Activated naive CD4-positive, alpha-beta T cell treated with anti-CD3 and anti-CD28 coated beads, Interleukin-2, amount 10 ng/mL, durations not matched to agents 7 days and 5 days (primary cell): ENCODE measurements at regions not wholly inside any gene's neighbourhood (a gene's known extent, or its start where the extent isn't known, plus 50 kb on each side); places are given as distances from the start of the nearest gene placed in this dataset.
"Not testable (repeated sequence)": the region's sequence is repeated elsewhere in the genome, so short reads cannot be mapped to it uniquely, and the experiment has no call there.

Source experiments
- CTCF ChIA-PET: fragments of 350-600 bp; sonication (Branson Sonifier 250); formaldehyde crosslinking; loops from one replicate; lab custom pipeline; 2021; ENCODE audit warnings: antibody characterized with exemption; lab: Charles Lee
- DNase-seq: peaks from one replicate; pipeline ENCODE4 v3.0.0-alpha.2; 2020
- H3K27ac Mint-ChIP-seq: one replicate; pipeline ENCODE4 v1.8.0; 2021; ENCODE audit warnings: mild to moderate bottlenecking, moderate library complexity, mixed read lengths
- H3K27me3 Mint-ChIP-seq: one replicate; pipeline ENCODE4 v1.8.0; 2021; ENCODE audit warnings: mild to moderate bottlenecking, mixed read lengths
- H3K36me3 Mint-ChIP-seq: one replicate; pipeline ENCODE4 v1.8.0; 2021; ENCODE audit warnings: mixed read lengths
- H3K4me1 Mint-ChIP-seq: one replicate; pipeline ENCODE4 v1.8.0; 2021; ENCODE audit warnings: mixed read lengths
- H3K4me3 Mint-ChIP-seq: one replicate; pipeline ENCODE4 v1.8.0; 2021; ENCODE audit warnings: mild to moderate bottlenecking, moderate library complexity, mixed read lengths
- H3K9me3 Mint-ChIP-seq: one replicate; pipeline ENCODE4 v1.8.0; 2021; ENCODE audit warnings: mixed read lengths

DNA sequence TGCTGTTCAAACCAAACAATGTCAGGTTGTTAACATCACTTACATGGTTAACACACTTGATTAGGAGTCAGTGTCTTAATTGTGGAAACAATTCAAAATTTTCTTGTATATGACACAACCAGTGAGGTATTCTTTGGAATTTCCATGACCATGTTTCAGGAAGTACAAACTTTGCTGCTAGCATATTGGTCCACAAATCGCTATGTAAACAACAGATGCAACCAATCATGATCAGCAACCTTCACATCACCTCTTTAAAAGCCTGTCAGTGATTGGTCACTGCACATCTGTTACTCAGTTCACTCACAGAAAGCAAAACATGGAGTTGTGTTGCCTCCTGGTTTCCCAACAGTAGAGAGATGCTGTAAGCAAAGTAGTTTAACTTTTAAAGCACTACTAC is 108.9 kb upstream of the FAM3C start:
- Mint-ChIP-seq H3K4me3 (no peak overlapping the region), H3K27ac (no peak overlapping the region), H3K4me1 (no peaks in the 10 kb centered on the region), H3K36me3 (peaks cover under 1% of the 10 kb centered on the region), H3K9me3 (peaks cover 39% of the 10 kb centered on the region), H3K27me3 (no peaks in the 10 kb centered on the region)
- CTCF ChIA-PET: no interaction called here
- DNase-seq: no peak

DNA sequence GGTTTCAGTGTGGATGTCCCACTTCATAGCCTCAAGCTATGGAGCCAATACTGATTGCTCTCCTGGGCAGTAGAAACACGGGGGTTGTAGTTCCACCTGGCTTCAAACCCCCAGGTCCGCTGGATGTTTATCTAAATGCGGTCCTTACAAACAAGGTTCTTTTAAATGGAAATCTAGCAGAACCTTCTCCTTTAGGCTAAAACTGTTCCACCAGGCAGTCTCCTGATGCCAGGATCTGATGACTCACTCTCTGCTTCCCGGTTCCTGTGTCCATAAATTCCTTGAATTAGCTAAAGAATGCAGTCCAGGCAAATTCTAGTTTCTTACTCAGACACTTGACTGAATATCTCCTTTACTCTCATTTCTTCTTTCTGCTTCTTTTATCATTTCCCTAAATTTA is 108.4 kb upstream of the FAM3C start:
- H3K27me3 Mint-ChIP-seq: no peaks in the 10 kb centered on the region
- H3K9me3 Mint-ChIP-seq: peaks cover 35% of the 10 kb centered on the region
- no peak overlapping the region for H3K27ac Mint-ChIP-seq
- H3K36me3 Mint-ChIP-seq: no peaks in the 10 kb centered on the region
- no peak for DNase-seq
- H3K4me3 Mint-ChIP-seq: no peak overlapping the region
- CTCF ChIA-PET: no interaction called here
- no peaks in the 10 kb centered on the region for H3K4me1 Mint-ChIP-seq

DNA sequence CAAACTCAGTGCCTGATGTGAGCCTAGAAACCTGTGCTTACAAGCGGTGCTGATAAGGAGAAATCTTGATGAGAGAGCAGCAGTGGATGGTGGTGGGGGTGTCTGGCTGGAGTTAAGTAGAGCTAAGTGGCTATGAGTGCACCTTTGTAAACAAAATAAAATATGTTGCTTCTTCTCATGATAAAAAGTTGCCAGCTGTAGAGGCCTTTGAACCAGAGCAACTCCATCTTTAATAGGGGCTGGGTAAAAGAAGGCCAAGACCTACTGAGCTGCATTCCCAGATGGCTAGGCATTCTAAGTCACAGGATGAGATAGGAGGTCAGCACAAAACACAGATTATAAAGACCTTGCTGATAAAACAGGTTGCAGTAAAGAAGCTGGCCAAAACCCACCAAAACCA is 107.6 kb upstream of the FAM3C start:
- Mint-ChIP-seq H3K36me3 (no peaks in the 10 kb centered on the region), H3K4me1 (no peaks in the 10 kb centered on the region), H3K27me3 (no peaks in the 10 kb centered on the region), H3K4me3 (no peak overlapping the region), H3K9me3 (peaks cover 35% of the 10 kb centered on the region), H3K27ac (no peak overlapping the region)
- no peak for DNase-seq
- CTCF ChIA-PET: no interaction called here

DNA sequence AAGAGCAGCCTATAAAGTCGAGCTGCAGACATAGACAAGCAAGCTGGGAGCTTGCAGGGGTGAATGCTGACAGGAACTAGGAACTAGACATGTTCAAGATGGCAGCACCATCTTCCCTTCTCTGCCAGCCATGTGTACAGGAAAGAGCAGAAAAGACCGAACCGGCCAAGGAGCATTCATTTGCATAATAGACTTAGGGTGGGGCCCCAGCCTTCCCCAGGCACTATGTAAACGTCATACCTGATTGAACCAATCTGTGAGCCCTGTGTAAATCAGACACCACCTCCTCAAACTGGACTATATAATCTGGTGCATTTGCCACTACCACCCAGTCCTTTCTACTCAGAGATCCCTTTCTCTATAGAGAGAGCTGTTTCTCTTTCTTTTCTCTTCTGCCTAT is 106.9 kb upstream of the FAM3C start:
- no peak overlapping the region for H3K4me3 Mint-ChIP-seq
- peaks cover 33% of the 10 kb centered on the region for H3K9me3 Mint-ChIP-seq
- CTCF ChIA-PET: no interaction called here

DNA sequence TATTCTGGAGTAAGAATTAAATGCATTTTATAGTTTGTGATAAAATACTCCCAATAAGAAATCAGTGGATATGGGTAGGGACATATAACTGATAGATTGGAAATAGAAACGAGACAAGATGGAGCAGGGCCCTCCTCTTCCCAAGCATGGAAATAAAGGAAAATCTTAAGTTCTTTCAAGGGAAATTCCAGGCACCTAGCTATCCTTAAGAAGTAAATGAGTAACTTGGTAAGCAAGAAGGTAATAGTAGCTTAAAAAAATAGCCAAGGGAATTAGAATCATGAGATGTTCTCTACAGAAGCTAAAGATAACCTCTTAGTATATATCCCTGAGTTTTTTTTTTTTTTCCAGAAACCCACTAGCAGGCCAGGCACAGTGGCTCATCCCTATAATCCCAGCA is 105.5 kb upstream of the FAM3C start:
- Mint-ChIP-seq H3K27ac (no peak overlapping the region), H3K4me1 (no peaks in the 10 kb centered on the region), H3K36me3 (no peaks in the 10 kb centered on the region), H3K9me3 (peaks cover 25% of the 10 kb centered on the region), H3K27me3 (no peaks in the 10 kb centered on the region), H3K4me3 (no peak overlapping the region)
- CTCF ChIA-PET: interaction anchor here (0.6 kb wide), 1 partner anchor 165 kb away, joined by 4 read pairs; no protein-coding TSS in a partner anchor
- no peak for DNase-seq

More for the DNA sequence above, 106.9 kb upstream of the FAM3C start:
- Mint-ChIP-seq H3K27me3 (no peaks in the 10 kb centered on the region), H3K36me3 (no peaks in the 10 kb centered on the region), H3K4me1 (no peaks in the 10 kb centered on the region), H3K27ac (no peak overlapping the region)
- no peak for DNase-seq

DNA sequence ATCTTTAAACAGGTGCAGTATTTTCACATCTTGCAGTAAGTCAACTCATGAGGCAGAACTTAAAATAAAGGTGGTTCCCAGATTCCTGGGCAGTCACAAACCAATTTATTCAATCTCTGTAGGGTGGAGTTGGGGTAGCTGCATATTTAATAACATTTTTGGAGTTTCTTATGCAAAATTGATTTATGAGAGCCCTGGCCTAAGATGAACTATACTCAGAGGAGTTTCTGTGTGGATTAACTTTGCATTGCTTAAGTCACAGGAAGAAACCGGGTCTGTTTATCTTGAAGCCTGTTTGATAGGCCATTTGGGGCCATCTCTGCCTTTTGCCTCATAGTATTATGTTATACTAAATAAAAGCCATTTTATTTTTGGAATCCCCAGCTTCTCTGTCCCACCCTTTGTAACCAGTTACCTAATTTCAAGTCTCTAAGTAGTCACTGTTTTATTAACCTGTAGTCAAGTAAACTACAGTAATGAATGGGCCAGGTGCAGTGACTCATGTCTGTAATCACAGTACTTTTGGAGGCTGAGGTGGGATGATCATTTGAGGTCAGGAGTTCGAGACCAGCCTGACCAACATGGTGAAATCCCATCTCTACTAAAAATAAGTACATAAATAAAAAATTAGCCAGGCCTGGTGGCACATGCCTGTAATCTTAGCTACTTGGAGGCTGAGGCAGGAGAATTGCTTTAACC is 104.4 kb upstream of the FAM3C start:
- CTCF ChIA-PET: no interaction called here
- Mint-ChIP-seq H3K27ac (no peak overlapping the region), H3K27me3 (no peaks in the 10 kb centered on the region)

DNA sequence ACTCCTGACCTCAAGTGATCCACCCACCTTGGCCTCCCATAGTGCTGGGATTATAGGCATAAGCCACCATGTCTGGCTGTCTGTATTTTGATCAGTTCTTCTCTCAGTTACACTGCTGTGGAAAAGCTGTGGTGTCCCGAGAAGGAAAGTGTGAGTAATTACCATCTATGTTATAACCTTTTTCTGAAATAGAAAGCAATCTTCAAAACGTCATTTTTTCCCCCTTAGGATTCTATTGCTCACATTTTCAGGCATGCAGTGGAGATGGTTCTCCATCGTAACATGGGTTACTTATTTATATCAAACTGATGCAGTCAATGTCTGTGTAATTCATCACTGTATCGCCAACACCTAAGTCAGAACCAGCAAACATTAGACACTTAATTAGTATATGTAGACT is 103.5 kb upstream of the FAM3C start:
- Mint-ChIP-seq H3K27ac (no peak overlapping the region), H3K4me3 (no peak overlapping the region), H3K36me3 (no peaks in the 10 kb centered on the region), H3K27me3 (no peaks in the 10 kb centered on the region), H3K4me1 (no peaks in the 10 kb centered on the region), H3K9me3 (peaks cover 5% of the 10 kb centered on the region)
- no peak for DNase-seq
- CTCF ChIA-PET: no interaction called here

More for the DNA sequence above, 104.4 kb upstream of the FAM3C start:
- H3K4me3 Mint-ChIP-seq: no peak overlapping the region
- H3K9me3 Mint-ChIP-seq: peaks cover 14% of the 10 kb centered on the region
- H3K36me3 Mint-ChIP-seq: no peaks in the 10 kb centered on the region
- H3K4me1 Mint-ChIP-seq: no peaks in the 10 kb centered on the region
- DNase-seq: no peak

DNA sequence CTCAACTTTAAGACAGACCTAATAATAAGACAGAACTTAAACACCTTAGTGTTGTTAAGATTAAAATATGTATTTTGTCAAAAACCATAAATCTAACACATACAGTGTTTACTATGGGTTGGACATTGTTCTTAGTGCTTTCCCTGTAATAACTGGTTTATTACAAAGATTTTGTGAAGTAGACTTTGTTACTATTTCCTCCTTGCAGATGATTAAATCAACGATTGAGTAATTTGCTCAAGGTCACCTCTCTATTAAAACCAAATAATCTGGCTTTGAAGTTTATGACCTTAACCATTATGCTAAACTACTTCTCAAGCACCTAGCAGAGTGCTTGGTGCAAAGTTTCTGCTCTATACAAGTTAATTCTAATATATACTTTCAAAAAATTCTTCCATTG is 102.7 kb upstream of the FAM3C start:
- H3K27me3 Mint-ChIP-seq: no peaks in the 10 kb centered on the region
- H3K4me3 Mint-ChIP-seq: no peak overlapping the region
- no peak overlapping the region for H3K27ac Mint-ChIP-seq
- DNase-seq: no peak
- no peaks in the 10 kb centered on the region for H3K4me1 Mint-ChIP-seq
- CTCF ChIA-PET: no interaction called here
- peaks cover 3% of the 10 kb centered on the region for H3K9me3 Mint-ChIP-seq
- no peaks in the 10 kb centered on the region for H3K36me3 Mint-ChIP-seq

DNA sequence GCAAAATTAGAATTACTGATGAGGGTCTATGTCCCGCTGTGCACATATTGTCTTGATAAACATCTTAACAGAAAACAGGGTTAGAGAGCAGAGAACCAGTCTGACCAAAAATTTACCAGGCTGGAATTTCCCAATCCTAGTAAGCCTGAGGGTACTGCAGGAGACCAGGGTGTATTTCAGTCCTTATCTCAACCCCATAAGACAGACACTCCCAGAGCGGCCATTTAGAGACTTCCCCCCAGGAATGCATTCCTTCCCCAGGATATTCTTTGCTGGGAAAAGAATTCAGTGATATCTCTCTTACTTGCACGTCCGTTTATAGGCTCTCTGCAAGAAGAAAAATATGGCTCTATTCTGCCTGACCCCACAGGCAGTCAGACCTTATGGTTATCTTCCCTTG is 101.4 kb upstream of the FAM3C start:
- DNase-seq, H3K9me3 Mint-ChIP-seq, H3K27me3 Mint-ChIP-seq, H3K27ac Mint-ChIP-seq, H3K4me3 Mint-ChIP-seq, CTCF ChIA-PET, H3K36me3 Mint-ChIP-seq, H3K4me1 Mint-ChIP-seq: not testable (repeated sequence)

DNA sequence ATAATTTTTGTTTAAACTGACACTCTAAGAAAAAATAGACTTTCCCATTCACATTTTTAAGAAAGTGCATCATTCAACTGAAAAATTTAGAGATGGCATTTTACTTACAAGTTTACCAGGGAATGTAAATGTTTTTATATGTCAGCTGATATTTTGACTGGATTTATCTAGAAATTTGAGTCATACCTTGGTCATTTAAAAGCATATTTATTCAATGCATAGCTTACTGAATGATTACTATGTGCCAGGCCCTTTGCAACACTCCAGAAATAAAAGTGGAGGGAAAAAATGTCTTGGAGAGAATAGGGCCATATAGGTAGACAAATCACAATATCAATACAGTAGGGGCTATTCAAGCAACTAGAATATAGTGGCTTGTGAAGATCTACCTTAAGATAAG is 98.4 kb upstream of the FAM3C start:
- Mint-ChIP-seq H3K36me3 (no peaks in the 10 kb centered on the region), H3K27me3 (peaks cover 6% of the 10 kb centered on the region), H3K27ac (no peak overlapping the region), H3K9me3 (no peaks in the 10 kb centered on the region), H3K4me3 (no peak overlapping the region), H3K4me1 (no peaks in the 10 kb centered on the region)
- no peak for DNase-seq
- CTCF ChIA-PET: no interaction called here

DNA sequence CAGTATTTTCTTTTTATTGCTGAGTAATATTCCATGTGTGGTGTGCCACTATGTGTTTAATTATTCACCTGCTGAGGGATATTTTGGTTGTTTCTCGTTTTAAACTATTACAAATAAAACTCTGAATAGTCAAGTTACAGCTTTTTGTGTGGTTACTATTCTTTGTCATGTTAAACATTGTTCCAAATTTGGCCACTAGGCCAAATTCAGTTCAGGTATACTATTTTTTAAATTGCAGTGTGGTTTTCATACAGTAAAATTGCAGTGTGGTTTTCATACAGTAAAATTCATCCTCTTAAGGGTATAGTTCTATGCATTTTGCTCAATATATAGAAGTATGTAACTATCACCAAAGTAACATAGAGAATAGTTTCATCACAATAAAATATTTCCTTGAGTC is 97.4 kb upstream of the FAM3C start:
- no peak overlapping the region for H3K27ac Mint-ChIP-seq
- CTCF ChIA-PET: no interaction called here
- no peaks in the 10 kb centered on the region for H3K36me3 Mint-ChIP-seq
- H3K4me1 Mint-ChIP-seq: no peaks in the 10 kb centered on the region
- H3K27me3 Mint-ChIP-seq: peaks cover 6% of the 10 kb centered on the region
- H3K9me3 Mint-ChIP-seq: no peaks in the 10 kb centered on the region
- no peak overlapping the region for H3K4me3 Mint-ChIP-seq
- no peak for DNase-seq

DNA sequence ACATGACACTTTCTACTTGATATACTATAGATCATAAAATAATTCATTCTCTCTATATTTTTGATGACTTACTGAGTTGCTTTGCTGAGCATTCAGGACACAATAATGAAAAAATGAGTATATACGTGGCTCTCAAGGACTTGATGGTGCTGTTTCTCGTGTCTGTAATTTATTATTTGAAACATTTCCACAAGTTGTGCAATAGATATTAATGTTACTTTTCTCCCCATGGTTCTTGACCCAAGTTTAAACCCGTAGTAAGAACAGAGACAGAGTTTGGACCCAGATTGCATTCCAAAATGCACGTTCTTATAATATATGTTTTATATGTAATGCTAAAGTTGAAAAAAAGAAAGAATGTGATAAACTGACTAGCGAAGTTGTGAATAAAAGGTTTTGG is 94.2 kb upstream of the FAM3C start:
- Mint-ChIP-seq H3K27ac (no peak overlapping the region), H3K4me3 (no peak overlapping the region), H3K4me1 (no peaks in the 10 kb centered on the region), H3K36me3 (no peaks in the 10 kb centered on the region), H3K27me3 (peaks cover 6% of the 10 kb centered on the region), H3K9me3 (no peaks in the 10 kb centered on the region)
- DNase-seq: no peak
- CTCF ChIA-PET: no interaction called here

DNA sequence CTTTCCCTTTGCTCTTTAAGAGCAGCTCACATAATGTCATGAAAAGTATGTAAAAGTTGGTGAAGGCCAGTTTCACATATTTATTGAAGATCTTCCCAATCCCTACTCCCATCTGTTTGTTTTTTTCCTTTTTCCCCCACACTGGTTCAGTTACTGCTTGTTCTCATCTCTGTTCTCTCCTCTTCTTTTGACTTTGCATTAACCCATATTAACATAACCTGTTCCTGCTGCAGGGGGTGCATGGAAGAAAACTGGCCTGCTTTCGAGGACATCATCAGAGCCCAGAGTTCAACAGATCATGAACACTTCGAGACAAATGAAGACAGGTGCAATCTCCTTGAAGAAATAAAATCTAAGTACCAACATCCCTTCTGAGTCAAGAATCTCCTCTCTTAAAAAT is 93.3 kb upstream of the FAM3C start:
- no peak for DNase-seq
- Mint-ChIP-seq H3K36me3 (no peaks in the 10 kb centered on the region), H3K9me3 (no peaks in the 10 kb centered on the region), H3K4me1 (no peaks in the 10 kb centered on the region), H3K27ac (no peak overlapping the region), H3K4me3 (no peak overlapping the region), H3K27me3 (peaks cover 6% of the 10 kb centered on the region)
- CTCF ChIA-PET: no interaction called here

DNA sequence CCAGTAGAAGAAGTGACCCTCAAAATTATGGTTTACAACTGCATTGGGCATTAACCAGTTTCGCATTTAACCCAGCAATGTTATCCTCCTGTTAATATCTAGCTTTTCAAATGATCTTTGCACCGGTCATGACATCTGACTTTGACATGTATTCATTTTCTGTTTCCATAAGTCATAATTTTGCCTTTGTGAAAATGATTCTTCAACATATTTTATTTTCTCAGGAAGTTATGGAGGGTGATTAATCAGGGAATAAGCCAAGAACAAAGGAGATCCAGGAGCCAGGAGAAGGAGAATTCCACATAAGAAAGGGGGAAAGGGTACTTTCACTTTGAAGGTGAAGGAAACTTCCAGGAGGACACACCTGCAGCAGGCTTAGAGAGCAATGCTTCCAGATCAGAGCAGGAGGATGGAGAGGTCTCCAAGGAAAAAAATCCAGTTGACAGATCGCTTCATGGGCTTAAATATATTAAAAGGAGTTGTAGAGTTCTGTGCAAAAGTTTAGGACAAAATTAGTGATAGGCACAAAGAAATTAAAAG is 92.1 kb upstream of the FAM3C start:
- no peaks in the 10 kb centered on the region for H3K9me3 Mint-ChIP-seq
- peaks cover 6% of the 10 kb centered on the region for H3K27me3 Mint-ChIP-seq
- DNase-seq: no peak
- CTCF ChIA-PET: no interaction called here
- no peak overlapping the region for H3K4me3 Mint-ChIP-seq
- no peaks in the 10 kb centered on the region for H3K36me3 Mint-ChIP-seq
- no peaks in the 10 kb centered on the region for H3K4me1 Mint-ChIP-seq
- H3K27ac Mint-ChIP-seq: no peak overlapping the region

DNA sequence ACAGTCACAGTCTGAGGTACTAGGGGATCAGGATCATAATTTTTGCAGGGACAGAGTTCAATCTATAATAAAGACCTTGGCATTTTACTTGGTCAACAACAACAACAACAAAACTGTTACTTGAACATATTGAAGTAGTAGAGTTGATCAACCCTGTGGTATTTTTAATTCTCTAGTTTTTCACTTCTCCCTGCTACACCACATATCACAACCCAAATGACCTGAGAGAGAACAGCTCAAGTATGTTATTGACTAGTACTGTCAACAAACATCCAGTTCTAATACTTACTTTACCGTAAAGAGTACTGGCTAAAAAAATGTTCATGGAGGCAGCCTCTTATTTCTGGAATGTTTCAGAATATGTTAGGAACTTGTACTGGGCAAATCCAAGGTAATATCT is 90.5 kb upstream of the FAM3C start:
- no peak for DNase-seq
- Mint-ChIP-seq H3K27ac (no peak overlapping the region), H3K9me3 (no peaks in the 10 kb centered on the region), H3K36me3 (no peaks in the 10 kb centered on the region), H3K4me1 (no peaks in the 10 kb centered on the region), H3K27me3 (peaks cover 6% of the 10 kb centered on the region), H3K4me3 (no peak overlapping the region)
- CTCF ChIA-PET: no interaction called here
